Uterus (tissue), 2 donors: ENCODE measurements at regions not wholly inside any gene's neighbourhood (a gene's known extent, or its start where the extent isn't known, plus 50 kb on each side); places are given as distances from the start of the nearest gene placed in this dataset.

Experiments used
- CTCF ChIP-seq, 4 experiments: fragments of 200-600 bp in 2 of 4; fragments of 450-650 bp in 2 of 4; sonication (generic) in 2 of 4; IDR thresholded peaks; one replicate each; pipeline ENCODE4 v1.5.1; 2016 to 2019; ENCODE audit warnings: antibody characterized with exemption in 4 of 4, mild to moderate bottlenecking in 2 of 4, moderate library complexity in 1 of 4
- POLR2A ChIP-seq, 2 donors: fragments of 450-650 bp; IDR thresholded peaks; one replicate each; pipeline ENCODE4 v1.6.1; 2016; ENCODE audit warnings: antibody characterized with exemption in 2 of 2, mild to moderate bottlenecking in 1 of 2, moderate library complexity in 1 of 2

DNA sequence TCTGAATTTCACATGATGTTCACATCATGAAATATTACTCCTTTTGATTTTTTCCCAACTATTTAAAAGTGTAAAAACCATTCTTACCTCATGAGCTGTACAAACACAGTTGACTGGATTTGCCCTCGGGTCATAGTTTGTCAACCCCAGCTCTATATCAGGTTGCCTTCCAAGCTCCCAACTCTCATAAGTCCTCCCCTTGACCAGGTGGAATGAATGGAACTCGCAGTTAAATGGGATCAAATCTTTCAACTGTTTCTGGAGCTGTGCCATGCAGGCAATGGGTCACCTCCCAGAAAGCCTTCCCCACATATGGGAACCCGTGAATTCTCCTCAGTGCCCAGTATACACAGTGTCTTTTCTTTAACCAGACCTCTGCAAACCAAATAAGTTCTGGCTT is 169.8 kb upstream of the FOXD3 start:
- TF ChIP-seq CTCF (IDR thresholded peaks at IDR 0.05), result no peak
- no peak for TF ChIP-seq POLR2A (IDR thresholded peaks at IDR 0.05)
